H9 (cell line): ENCODE measurements at regions not wholly inside any gene's neighbourhood (a gene's known extent, or its start where the extent isn't known, plus 50 kb on each side); places are given as distances from the start of the nearest gene placed in this dataset.

Source experiments
- DNase-seq: peaks from one replicate; pipeline ENCODE4 v3.0.0-alpha.2; 2017
- H2AFZ ChIP-seq: one replicate; pipeline ENCODE4 v1.6.1; 2013; ENCODE audit warnings: mild to moderate bottlenecking, low read length, control low read depth, moderate library complexity
- H2AK5ac ChIP-seq: 2 replicates; pipeline ENCODE4 v1.6.1; 2013; ENCODE audit warnings: low read length, control low read depth, mixed read lengths; ENCODE audit not compliant: insufficient read length
- H2BK120ac ChIP-seq: one replicate; pipeline ENCODE4 v1.6.1; 2013; ENCODE audit warnings: low read depth, mild to moderate bottlenecking, low read length, control low read depth, inconsistent platforms; ENCODE audit not compliant: poor library complexity, severe bottlenecking
- H2BK12ac ChIP-seq: 2 replicates; pipeline ENCODE4 v1.6.1; 2013; ENCODE audit warnings: low read length, control low read depth, mixed read lengths, low read depth; ENCODE audit not compliant: insufficient read length
- H2BK15ac ChIP-seq: 2 replicates; pipeline ENCODE4 v1.6.1; 2013; ENCODE audit warnings: low read depth, low read length, control low read depth
- H2BK20ac ChIP-seq: one replicate; pipeline ENCODE4 v1.6.1; 2013; ENCODE audit warnings: low read depth, mild to moderate bottlenecking, low read length, control low read depth, inconsistent platforms; ENCODE audit not compliant: poor library complexity, severe bottlenecking
- H2BK5ac ChIP-seq: 2 replicates; pipeline ENCODE4 v1.6.1; 2013; ENCODE audit warnings: low read length, control low read depth, mixed read lengths; ENCODE audit not compliant: insufficient read length
- H3K14ac ChIP-seq: 2 replicates; pipeline ENCODE4 v1.6.1; 2013; ENCODE audit warnings: low read length, control low read depth; ENCODE audit not compliant: insufficient read depth
- H3K18ac ChIP-seq: 2 replicates; pipeline ENCODE4 v1.6.1; 2013; ENCODE audit warnings: low read depth, mild to moderate bottlenecking, mixed read lengths, low read length, control low read depth; ENCODE audit not compliant: insufficient read length
- H3K23ac ChIP-seq: 2 replicates; pipeline ENCODE4 v1.6.1; 2013; ENCODE audit warnings: low read length, control low read depth, mixed read lengths, low read depth; ENCODE audit not compliant: insufficient read length
- H3K23me2 ChIP-seq: 2 replicates; pipeline ENCODE4 v1.6.1; 2013; ENCODE audit warnings: low read depth, mild to moderate bottlenecking, mixed read lengths, low read length, control low read depth; ENCODE audit not compliant: insufficient read length, poor library complexity, severe bottlenecking
- H3K27ac ChIP-seq: 2 replicates; pipeline ENCODE4 v1.5.1; 2013; ENCODE audit warnings: low read length, control low read depth, mixed read lengths, low read depth; ENCODE audit not compliant: insufficient read length
- H3K27me3 ChIP-seq: 2 replicates; pipeline ENCODE4 v1.6.1; 2013; ENCODE audit warnings: low read length, control low read depth, inconsistent platforms; ENCODE audit not compliant: insufficient read depth
- H3K4ac ChIP-seq: 2 replicates; pipeline ENCODE4 v1.6.1; 2013; ENCODE audit warnings: low read depth, mild to moderate bottlenecking, control low read depth, inconsistent platforms, low read length, moderate library complexity
- H3K4me1 ChIP-seq: 2 replicates; pipeline ENCODE4 v1.6.1; 2013; ENCODE audit warnings: low read length, control low read depth, inconsistent platforms; ENCODE audit not compliant: insufficient read depth
- H3K4me2 ChIP-seq: 2 replicates; pipeline ENCODE4 v1.6.1; 2013; ENCODE audit warnings: low read length, control low read depth, mixed read lengths; ENCODE audit not compliant: insufficient read length, insufficient read depth
- H3K56ac ChIP-seq: 2 replicates; pipeline ENCODE4 v1.6.1; 2013; ENCODE audit warnings: low read depth, mild to moderate bottlenecking, mixed read lengths, low read length, control low read depth; ENCODE audit not compliant: insufficient read length
- H3K79me1 ChIP-seq: 2 replicates; pipeline ENCODE4 v1.6.1; 2013; ENCODE audit warnings: low read depth, mild to moderate bottlenecking, moderate library complexity, low read length, control low read depth, inconsistent platforms; ENCODE audit not compliant: insufficient read depth, poor library complexity, severe bottlenecking
- H3K79me2 ChIP-seq: 2 replicates; pipeline ENCODE4 v1.6.1; 2013; ENCODE audit warnings: low read length, control low read depth, inconsistent platforms; ENCODE audit not compliant: insufficient read depth
- H3K9ac ChIP-seq: 2 replicates; pipeline ENCODE4 v1.6.1; 2013; ENCODE audit warnings: low read length, control low read depth, mixed read lengths; ENCODE audit not compliant: insufficient read length; ENCODE audit errors: extremely low read depth
- H3K9me3 ChIP-seq: one replicate; pipeline ENCODE4 v1.6.1; 2013; ENCODE audit warnings: low read depth, low read length, inconsistent platforms; ENCODE audit not compliant: control insufficient read depth
- H3T11ph ChIP-seq: one replicate; pipeline ENCODE4 v1.6.1; 2013; ENCODE audit warnings: mild to moderate bottlenecking, low read length, control low read depth, inconsistent platforms
- H4K20me1 ChIP-seq: one replicate; pipeline ENCODE4 v1.6.1; 2013; ENCODE audit not compliant: control insufficient read depth, insufficient read length, insufficient read depth
- H4K5ac ChIP-seq: 2 replicates; pipeline ENCODE4 v1.6.1; 2013; ENCODE audit warnings: low read depth, mild to moderate bottlenecking, mixed read lengths, low read length, control low read depth; ENCODE audit not compliant: insufficient read length
- H4K8ac ChIP-seq: replicated peaks from 2 replicates; pipeline ENCODE4 v1.6.1; 2013; ENCODE audit warnings: low read length, control low read depth, mixed read lengths, low read depth; ENCODE audit not compliant: insufficient read length
- H4K91ac ChIP-seq: 2 replicates; pipeline ENCODE4 v1.6.1; 2013; ENCODE audit warnings: low read depth, mild to moderate bottlenecking, moderate library complexity, mixed read lengths, low read length, control low read depth; ENCODE audit not compliant: insufficient read length
- H3K27ac Mint-ChIP-seq, 3 experiments: 2 replicates in 2 of 3; 3 replicates in 1 of 3; pipeline ENCODE4 v1.8.0; 2020 to 2021; ENCODE audit warnings: mixed read lengths in 3 of 3, mild to moderate bottlenecking in 1 of 3, moderate library complexity in 1 of 3
- H3K27me3 Mint-ChIP-seq: 2 replicates; pipeline ENCODE4 v1.8.0; 2021; ENCODE audit warnings: low read depth, mild to moderate bottlenecking, moderate library complexity, mixed read lengths
- H3K36me3 Mint-ChIP-seq, 3 experiments: 2 replicates in 2 of 3; 3 replicates in 1 of 3; pipeline ENCODE4 v1.8.0; 2020 to 2021; ENCODE audit warnings: low read depth in 3 of 3, mixed read lengths in 3 of 3; ENCODE audit not compliant: insufficient read depth in 1 of 3
- H3K4me1 Mint-ChIP-seq, 2 experiments: 2 replicates each; pipeline ENCODE4 v1.8.0; 2020; ENCODE audit warnings: mixed read lengths in 2 of 2
- H3K4me3 Mint-ChIP-seq, 2 experiments: 2 replicates in 1 of 2; 3 replicates in 1 of 2; pipeline ENCODE4 v1.8.0; 2020 to 2021; ENCODE audit warnings: mild to moderate bottlenecking in 2 of 2, mixed read lengths in 2 of 2, moderate library complexity in 1 of 2
- H3K9me3 Mint-ChIP-seq, 2 experiments: 2 replicates in 1 of 2; 3 replicates in 1 of 2; pipeline ENCODE4 v1.8.0; 2020; ENCODE audit warnings: mild to moderate bottlenecking in 2 of 2, mixed read lengths in 2 of 2, moderate library complexity in 1 of 2
- WGBS: extraction: QIAGEN DNeasy Blood & Tissue Kit; methylation state at CpG from one replicate; pipeline ENCODE4 v1.1.7; 2013; ENCODE audit warnings: missing lambda C conversion rate, low lambda C conversion rate, mixed read lengths; ENCODE audit not compliant: insufficient read length; ENCODE audit errors: extremely low coverage; 5-methylcytosine and 5-hydroxymethylcytosine counted together
- TF ChIP-seq, protein P1 (sequence below): fragments of 200-600 bp; sonication (generic); conservative IDR thresholded peaks from 3 replicates; pipeline ENCODE4 v1.8.0; 2021; ENCODE audit warnings: antibody characterized with exemption, mild to moderate bottlenecking

DNA sequence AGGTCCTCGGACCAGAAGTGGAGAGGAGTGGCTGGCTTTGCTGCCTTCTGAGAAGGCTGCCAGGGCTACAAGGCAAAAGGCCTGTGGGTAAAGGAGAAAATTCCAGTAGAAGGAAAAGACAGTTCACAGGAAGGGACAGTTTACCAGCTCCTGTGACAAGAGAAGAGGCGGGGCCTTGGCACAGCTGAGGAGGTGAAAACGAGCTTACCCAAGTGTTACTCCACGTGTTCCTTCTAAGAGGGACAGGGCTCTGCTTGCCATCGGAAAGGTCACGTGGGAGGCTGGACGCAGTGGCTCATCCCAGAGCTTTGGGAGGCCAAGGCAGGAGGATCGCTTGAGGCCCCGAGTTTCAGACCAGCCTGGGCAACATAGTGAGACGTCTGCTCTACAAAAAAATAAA is 129.4 kb upstream of the ZNF746 start:
- Histone ChIP-seq H3K9ac (no peak overlapping the region), H2AFZ (no peak overlapping the region), H3K4me2 (no peak overlapping the region), H2BK15ac (no peak overlapping the region), H3K79me1 (peaks cover 8% of the 10 kb centered on the region), H3K27me3 (no peaks in the 10 kb centered on the region), H4K91ac (no peak overlapping the region), H3T11ph (no peak overlapping the region), H2AK5ac (no peak overlapping the region), H3K18ac (no peak overlapping the region), H3K23me2 (peaks cover 4% of the 10 kb centered on the region), H3K56ac (no peak overlapping the region), H3K79me2 (peaks cover 10% of the 10 kb centered on the region; the same call in 1 of the 2 replicates), H4K20me1 (no peaks in the 10 kb centered on the region), H4K5ac (no peak overlapping the region), H2BK20ac (no peak overlapping the region), H3K27ac (no peak overlapping the region), H2BK12ac (no peak overlapping the region), H2BK5ac (no peak overlapping the region), H3K14ac (no peak overlapping the region), H4K8ac (no peak overlapping the region), H3K4me1 (no peaks in the 10 kb centered on the region), H3K9me3 (no peaks in the 10 kb centered on the region), H2BK120ac (no peak overlapping the region), H3K4ac (no peak overlapping the region), H3K23ac (no peak overlapping the region)
- Mint-ChIP-seq H3K27ac (no peak overlapping the region), H3K27me3 (peaks cover 10% of the 10 kb centered on the region), H3K9me3 (no peaks in the 10 kb centered on the region), H3K4me3 (no peak overlapping the region), H3K36me3 (peaks cover 0 to 4% (median 2%) of the 10 kb centered on the region in 3 experiments; a peak in 4 of 7 replicates), H3K4me1 (peaks cover 18% of the 10 kb centered on the region in 2 experiments)
- no peak for DNase-seq
- TF ChIP-seq, protein P1, sequence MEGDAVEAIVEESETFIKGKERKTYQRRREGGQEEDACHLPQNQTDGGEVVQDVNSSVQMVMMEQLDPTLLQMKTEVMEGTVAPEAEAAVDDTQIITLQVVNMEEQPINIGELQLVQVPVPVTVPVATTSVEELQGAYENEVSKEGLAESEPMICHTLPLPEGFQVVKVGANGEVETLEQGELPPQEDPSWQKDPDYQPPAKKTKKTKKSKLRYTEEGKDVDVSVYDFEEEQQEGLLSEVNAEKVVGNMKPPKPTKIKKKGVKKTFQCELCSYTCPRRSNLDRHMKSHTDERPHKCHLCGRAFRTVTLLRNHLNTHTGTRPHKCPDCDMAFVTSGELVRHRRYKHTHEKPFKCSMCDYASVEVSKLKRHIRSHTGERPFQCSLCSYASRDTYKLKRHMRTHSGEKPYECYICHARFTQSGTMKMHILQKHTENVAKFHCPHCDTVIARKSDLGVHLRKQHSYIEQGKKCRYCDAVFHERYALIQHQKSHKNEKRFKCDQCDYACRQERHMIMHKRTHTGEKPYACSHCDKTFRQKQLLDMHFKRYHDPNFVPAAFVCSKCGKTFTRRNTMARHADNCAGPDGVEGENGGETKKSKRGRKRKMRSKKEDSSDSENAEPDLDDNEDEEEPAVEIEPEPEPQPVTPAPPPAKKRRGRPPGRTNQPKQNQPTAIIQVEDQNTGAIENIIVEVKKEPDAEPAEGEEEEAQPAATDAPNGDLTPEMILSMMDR: no peak
- WGBS: no CpG with 5 or more reads among the region's 10 CpGs
